H9 (cell line): ENCODE measurements at regions not wholly inside any gene's neighbourhood (a gene's known extent, or its start where the extent isn't known, plus 50 kb on each side); places are given as distances from the start of the nearest gene placed in this dataset.

Experiments
- DNase-seq: peaks from one replicate; pipeline ENCODE4 v3.0.0-alpha.2; 2017
- H2AFZ ChIP-seq: one replicate; pipeline ENCODE4 v1.6.1; 2013; ENCODE audit warnings: mild to moderate bottlenecking, low read length, control low read depth, moderate library complexity
- H2AK5ac ChIP-seq: 2 replicates; pipeline ENCODE4 v1.6.1; 2013; ENCODE audit warnings: low read length, control low read depth, mixed read lengths; ENCODE audit not compliant: insufficient read length
- H2BK120ac ChIP-seq: one replicate; pipeline ENCODE4 v1.6.1; 2013; ENCODE audit warnings: low read depth, mild to moderate bottlenecking, low read length, control low read depth, inconsistent platforms; ENCODE audit not compliant: poor library complexity, severe bottlenecking
- H2BK12ac ChIP-seq: 2 replicates; pipeline ENCODE4 v1.6.1; 2013; ENCODE audit warnings: low read length, control low read depth, mixed read lengths, low read depth; ENCODE audit not compliant: insufficient read length
- H2BK15ac ChIP-seq: 2 replicates; pipeline ENCODE4 v1.6.1; 2013; ENCODE audit warnings: low read depth, low read length, control low read depth
- H2BK20ac ChIP-seq: one replicate; pipeline ENCODE4 v1.6.1; 2013; ENCODE audit warnings: low read depth, mild to moderate bottlenecking, low read length, control low read depth, inconsistent platforms; ENCODE audit not compliant: poor library complexity, severe bottlenecking
- H2BK5ac ChIP-seq: 2 replicates; pipeline ENCODE4 v1.6.1; 2013; ENCODE audit warnings: low read length, control low read depth, mixed read lengths; ENCODE audit not compliant: insufficient read length
- H3K14ac ChIP-seq: 2 replicates; pipeline ENCODE4 v1.6.1; 2013; ENCODE audit warnings: low read length, control low read depth; ENCODE audit not compliant: insufficient read depth
- H3K18ac ChIP-seq: 2 replicates; pipeline ENCODE4 v1.6.1; 2013; ENCODE audit warnings: low read depth, mild to moderate bottlenecking, mixed read lengths, low read length, control low read depth; ENCODE audit not compliant: insufficient read length
- H3K23ac ChIP-seq: 2 replicates; pipeline ENCODE4 v1.6.1; 2013; ENCODE audit warnings: low read length, control low read depth, mixed read lengths, low read depth; ENCODE audit not compliant: insufficient read length
- H3K23me2 ChIP-seq: 2 replicates; pipeline ENCODE4 v1.6.1; 2013; ENCODE audit warnings: low read depth, mild to moderate bottlenecking, mixed read lengths, low read length, control low read depth; ENCODE audit not compliant: insufficient read length, poor library complexity, severe bottlenecking
- H3K27ac ChIP-seq: 2 replicates; pipeline ENCODE4 v1.5.1; 2013; ENCODE audit warnings: low read length, control low read depth, mixed read lengths, low read depth; ENCODE audit not compliant: insufficient read length
- H3K27me3 ChIP-seq: 2 replicates; pipeline ENCODE4 v1.6.1; 2013; ENCODE audit warnings: low read length, control low read depth, inconsistent platforms; ENCODE audit not compliant: insufficient read depth
- H3K4ac ChIP-seq: 2 replicates; pipeline ENCODE4 v1.6.1; 2013; ENCODE audit warnings: low read depth, mild to moderate bottlenecking, control low read depth, inconsistent platforms, low read length, moderate library complexity
- H3K4me1 ChIP-seq: 2 replicates; pipeline ENCODE4 v1.6.1; 2013; ENCODE audit warnings: low read length, control low read depth, inconsistent platforms; ENCODE audit not compliant: insufficient read depth
- H3K4me2 ChIP-seq: 2 replicates; pipeline ENCODE4 v1.6.1; 2013; ENCODE audit warnings: low read length, control low read depth, mixed read lengths; ENCODE audit not compliant: insufficient read length, insufficient read depth
- H3K56ac ChIP-seq: 2 replicates; pipeline ENCODE4 v1.6.1; 2013; ENCODE audit warnings: low read depth, mild to moderate bottlenecking, mixed read lengths, low read length, control low read depth; ENCODE audit not compliant: insufficient read length
- H3K79me1 ChIP-seq: 2 replicates; pipeline ENCODE4 v1.6.1; 2013; ENCODE audit warnings: low read depth, mild to moderate bottlenecking, moderate library complexity, low read length, control low read depth, inconsistent platforms; ENCODE audit not compliant: insufficient read depth, poor library complexity, severe bottlenecking
- H3K79me2 ChIP-seq: 2 replicates; pipeline ENCODE4 v1.6.1; 2013; ENCODE audit warnings: low read length, control low read depth, inconsistent platforms; ENCODE audit not compliant: insufficient read depth
- H3K9ac ChIP-seq: 2 replicates; pipeline ENCODE4 v1.6.1; 2013; ENCODE audit warnings: low read length, control low read depth, mixed read lengths; ENCODE audit not compliant: insufficient read length; ENCODE audit errors: extremely low read depth
- H3K9me3 ChIP-seq: one replicate; pipeline ENCODE4 v1.6.1; 2013; ENCODE audit warnings: low read depth, low read length, inconsistent platforms; ENCODE audit not compliant: control insufficient read depth
- H3T11ph ChIP-seq: one replicate; pipeline ENCODE4 v1.6.1; 2013; ENCODE audit warnings: mild to moderate bottlenecking, low read length, control low read depth, inconsistent platforms
- H4K20me1 ChIP-seq: one replicate; pipeline ENCODE4 v1.6.1; 2013; ENCODE audit not compliant: control insufficient read depth, insufficient read length, insufficient read depth
- H4K5ac ChIP-seq: 2 replicates; pipeline ENCODE4 v1.6.1; 2013; ENCODE audit warnings: low read depth, mild to moderate bottlenecking, mixed read lengths, low read length, control low read depth; ENCODE audit not compliant: insufficient read length
- H4K8ac ChIP-seq: replicated peaks from 2 replicates; pipeline ENCODE4 v1.6.1; 2013; ENCODE audit warnings: low read length, control low read depth, mixed read lengths, low read depth; ENCODE audit not compliant: insufficient read length
- H4K91ac ChIP-seq: 2 replicates; pipeline ENCODE4 v1.6.1; 2013; ENCODE audit warnings: low read depth, mild to moderate bottlenecking, moderate library complexity, mixed read lengths, low read length, control low read depth; ENCODE audit not compliant: insufficient read length
- H3K27ac Mint-ChIP-seq, 3 experiments: 2 replicates in 2 of 3; 3 replicates in 1 of 3; pipeline ENCODE4 v1.8.0; 2020 to 2021; ENCODE audit warnings: mixed read lengths in 3 of 3, mild to moderate bottlenecking in 1 of 3, moderate library complexity in 1 of 3
- H3K27me3 Mint-ChIP-seq: 2 replicates; pipeline ENCODE4 v1.8.0; 2021; ENCODE audit warnings: low read depth, mild to moderate bottlenecking, moderate library complexity, mixed read lengths
- H3K36me3 Mint-ChIP-seq, 3 experiments: 2 replicates in 2 of 3; 3 replicates in 1 of 3; pipeline ENCODE4 v1.8.0; 2020 to 2021; ENCODE audit warnings: low read depth in 3 of 3, mixed read lengths in 3 of 3; ENCODE audit not compliant: insufficient read depth in 1 of 3
- H3K4me1 Mint-ChIP-seq, 2 experiments: 2 replicates each; pipeline ENCODE4 v1.8.0; 2020; ENCODE audit warnings: mixed read lengths in 2 of 2
- H3K4me3 Mint-ChIP-seq, 2 experiments: 2 replicates in 1 of 2; 3 replicates in 1 of 2; pipeline ENCODE4 v1.8.0; 2020 to 2021; ENCODE audit warnings: mild to moderate bottlenecking in 2 of 2, mixed read lengths in 2 of 2, moderate library complexity in 1 of 2
- H3K9me3 Mint-ChIP-seq, 2 experiments: 2 replicates in 1 of 2; 3 replicates in 1 of 2; pipeline ENCODE4 v1.8.0; 2020; ENCODE audit warnings: mild to moderate bottlenecking in 2 of 2, mixed read lengths in 2 of 2, moderate library complexity in 1 of 2
- CTCF ChIP-seq: fragments of 200-600 bp; sonication (generic); conservative IDR thresholded peaks from 3 replicates; pipeline ENCODE4 v1.8.0; 2021; ENCODE audit warnings: antibody characterized with exemption, mild to moderate bottlenecking
- WGBS: extraction: QIAGEN DNeasy Blood & Tissue Kit; methylation state at CpG from one replicate; pipeline ENCODE4 v1.1.7; 2013; ENCODE audit warnings: missing lambda C conversion rate, low lambda C conversion rate, mixed read lengths; ENCODE audit not compliant: insufficient read length; ENCODE audit errors: extremely low coverage; 5-methylcytosine and 5-hydroxymethylcytosine counted together

- no peak overlapping the region for H4K91ac ChIP-seq
- no peak overlapping the region for H3K27ac ChIP-seq
- no peak overlapping the region for H4K8ac ChIP-seq
- no peak overlapping the region for H2AK5ac ChIP-seq
- H3K4me1 ChIP-seq = no peaks in the 10 kb centered on the region; the same call in 1 of the 2 replicates
- H3K4ac ChIP-seq = no peak overlapping the region
- H2BK12ac ChIP-seq = no peak overlapping the region
- H3K23ac ChIP-seq = no peak overlapping the region
- H3K27me3 ChIP-seq = no peaks in the 10 kb centered on the region
- no peak for TF ChIP-seq CTCF
- H3K9ac ChIP-seq = no peak overlapping the region
- Mint-ChIP-seq H3K9me3 (no peaks in the 10 kb centered on the region), H3K4me3 (no peak overlapping the region), H3K4me1 (peaks cover 39 to 43% of the 10 kb centered on the region in 2 experiments), H3K27me3 (peaks cover 17% of the 10 kb centered on the region), H3K36me3 (no peaks in the 10 kb centered on the region), H3K27ac (no peak overlapping the region)
- H2AFZ ChIP-seq = no peak overlapping the region
- H4K20me1 ChIP-seq = no peaks in the 10 kb centered on the region
- H4K5ac ChIP-seq = no peak overlapping the region
- H2BK5ac ChIP-seq = no peak overlapping the region
- no peak overlapping the region for H3T11ph ChIP-seq
- H3K4me2 ChIP-seq = no peak overlapping the region
- no peaks in the 10 kb centered on the region for H3K79me1 ChIP-seq
- no peak overlapping the region for H3K14ac ChIP-seq
- H3K56ac ChIP-seq = no peak overlapping the region
- no peak overlapping the region for H3K18ac ChIP-seq
- no peaks in the 10 kb centered on the region for H3K23me2 ChIP-seq
- H2BK20ac ChIP-seq = no peak overlapping the region
- H3K9me3 ChIP-seq = no peaks in the 10 kb centered on the region
- WGBS = no CpG with 5 or more reads among the region's 4 CpGs
- no peak overlapping the region for H2BK120ac ChIP-seq
- H2BK15ac ChIP-seq = no peak overlapping the region
- DNase-seq = no peak
- H3K79me2 ChIP-seq = no peaks in the 10 kb centered on the region
Observed at GRCh38 chr4:159012381-159012780, 90.5 kb upstream of the RAPGEF2 start.
